ENCODE measurements at regions not wholly inside any gene's neighbourhood (a gene's known extent, or its start where the extent isn't known, plus 50 kb on each side); places are given as distances from the start of the nearest gene placed in this dataset.

- H3K9me3 ChIP-seq: no peaks in the 10 kb centered on the region
- H3K27ac ChIP-seq: no peak overlapping the region
- H3K4me3 ChIP-seq: no peak overlapping the region
- ATAC-seq: no peak
- H3K36me3 ChIP-seq: no peaks in the 10 kb centered on the region
- no peak for TF ChIP-seq POLR2A (IDR thresholded peaks at IDR 0.05)
- TF ChIP-seq, protein P1, sequence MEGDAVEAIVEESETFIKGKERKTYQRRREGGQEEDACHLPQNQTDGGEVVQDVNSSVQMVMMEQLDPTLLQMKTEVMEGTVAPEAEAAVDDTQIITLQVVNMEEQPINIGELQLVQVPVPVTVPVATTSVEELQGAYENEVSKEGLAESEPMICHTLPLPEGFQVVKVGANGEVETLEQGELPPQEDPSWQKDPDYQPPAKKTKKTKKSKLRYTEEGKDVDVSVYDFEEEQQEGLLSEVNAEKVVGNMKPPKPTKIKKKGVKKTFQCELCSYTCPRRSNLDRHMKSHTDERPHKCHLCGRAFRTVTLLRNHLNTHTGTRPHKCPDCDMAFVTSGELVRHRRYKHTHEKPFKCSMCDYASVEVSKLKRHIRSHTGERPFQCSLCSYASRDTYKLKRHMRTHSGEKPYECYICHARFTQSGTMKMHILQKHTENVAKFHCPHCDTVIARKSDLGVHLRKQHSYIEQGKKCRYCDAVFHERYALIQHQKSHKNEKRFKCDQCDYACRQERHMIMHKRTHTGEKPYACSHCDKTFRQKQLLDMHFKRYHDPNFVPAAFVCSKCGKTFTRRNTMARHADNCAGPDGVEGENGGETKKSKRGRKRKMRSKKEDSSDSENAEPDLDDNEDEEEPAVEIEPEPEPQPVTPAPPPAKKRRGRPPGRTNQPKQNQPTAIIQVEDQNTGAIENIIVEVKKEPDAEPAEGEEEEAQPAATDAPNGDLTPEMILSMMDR (IDR thresholded peaks at IDR 0.05 in 4 of 5, conservative IDR thresholded peaks at IDR 0.05 in 1 of 5): no peak
- DNase-seq: no peak
- H3K27me3 ChIP-seq: no peaks in the 10 kb centered on the region
- intact Hi-C loops (cut with DNase I; ENCODE audit: low total_unique reads) (no loop called here), in situ Hi-C loops (cut with MboI; ENCODE audit: low sequenced_read_pairs in 4 of 4) (no loop called here)
- H3K4me1 ChIP-seq: peaks cover 0 to 6% of the 10 kb centered on the region in 2 donors
These were observed 881.5 kb upstream of the SLC35B3 start for GRCh38 chr6:9316831-9317230.

DNA sequence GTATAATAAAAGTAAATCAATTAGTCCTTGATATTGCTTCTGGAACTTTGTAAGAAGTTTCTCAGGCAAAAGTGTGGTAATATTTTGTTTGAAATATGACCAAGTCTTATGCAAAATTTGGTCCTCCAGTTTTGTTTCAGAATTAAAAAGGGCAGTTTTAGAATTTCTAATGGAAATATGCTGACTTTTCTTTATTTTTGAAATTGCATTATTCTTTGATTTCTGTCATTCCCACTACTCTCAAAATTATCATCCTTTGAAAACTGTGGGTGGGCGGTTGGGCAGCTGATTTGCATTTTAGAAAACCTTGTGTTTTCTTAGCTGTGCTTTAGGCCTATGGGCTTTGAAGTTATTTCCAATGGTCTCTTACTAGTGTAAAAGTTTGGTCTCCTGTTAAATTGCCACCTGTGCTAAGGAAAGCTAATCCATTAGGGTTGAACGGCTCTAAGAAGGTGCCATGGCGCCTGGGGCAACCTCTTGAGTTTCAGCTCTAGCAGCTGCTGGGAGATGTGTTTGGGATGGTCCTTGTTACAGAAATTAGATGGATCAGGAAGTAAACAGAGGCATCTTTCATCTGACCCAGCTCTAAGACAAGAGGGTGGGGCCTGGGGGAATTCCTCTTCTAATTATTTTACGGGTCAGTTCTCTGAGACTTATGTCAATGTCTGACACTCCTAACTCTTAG is 880.8 kb upstream of the SLC35B3 start:
- Histone ChIP-seq H3K27me3 (no peaks in the 10 kb centered on the region), H3K9me3 (no peaks in the 10 kb centered on the region), H3K27ac (no peak overlapping the region), H3K4me3 (no peak overlapping the region), H3K36me3 (no peaks in the 10 kb centered on the region), H3K4me1 (peaks cover 0 to 6% of the 10 kb centered on the region in 2 donors)
- TF ChIP-seq, protein P1 (IDR thresholded peaks at IDR 0.05 in 4 of 5, conservative IDR thresholded peaks at IDR 0.05 in 1 of 5): no peak
- TF ChIP-seq POLR2A (IDR thresholded peaks at IDR 0.05): no peak
- intact Hi-C loops (cut with DNase I; ENCODE audit: low total_unique reads): no loop called here
- ATAC-seq (no peak), DNase-seq (no peak)
- in situ Hi-C loops (cut with MboI; ENCODE audit: low sequenced_read_pairs in 4 of 4): no loop called here

DNA sequence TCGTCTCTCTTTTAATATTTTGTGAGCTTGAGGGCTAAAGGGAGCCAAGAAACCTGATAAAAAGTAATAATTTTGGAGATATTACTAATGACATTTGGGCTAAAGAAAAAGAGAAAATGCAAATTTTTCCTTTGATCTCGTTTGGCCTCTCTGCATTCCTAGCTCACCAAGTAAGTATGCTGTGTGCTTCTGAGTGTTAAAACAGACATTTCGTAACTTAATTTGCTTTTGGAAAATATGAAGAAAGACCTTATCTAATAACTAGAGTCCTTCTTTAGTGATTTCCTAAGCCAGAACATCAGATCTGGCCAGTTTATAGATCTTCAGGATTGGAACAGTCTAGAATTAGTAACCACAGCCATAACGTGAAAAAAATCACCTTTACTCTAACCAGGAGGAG is 872.9 kb upstream of the SLC35B3 start:
- in situ Hi-C loops (cut with MboI; ENCODE audit: low sequenced_read_pairs in 4 of 4) (no loop called here), intact Hi-C loops (cut with DNase I; ENCODE audit: low total_unique reads) (no loop called here)
- H3K4me1 ChIP-seq: peaks cover 0 to 3% of the 10 kb centered on the region in 2 donors
- no peaks in the 10 kb centered on the region for H3K36me3 ChIP-seq
- ATAC-seq (no peak), DNase-seq (no peak)
- no peaks in the 10 kb centered on the region for H3K27me3 ChIP-seq
- TF ChIP-seq POLR2A (IDR thresholded peaks at IDR 0.05): no peak
- TF ChIP-seq, protein P1 (IDR thresholded peaks at IDR 0.05 in 4 of 5, conservative IDR thresholded peaks at IDR 0.05 in 1 of 5): no peak
- H3K9me3 ChIP-seq: no peaks in the 10 kb centered on the region
- H3K4me3 ChIP-seq: no peak overlapping the region
- H3K27ac ChIP-seq: no peak overlapping the region

GRCh38 chr6:9307786-9308185 is 872.4 kb upstream of the SLC35B3 start:
- intact Hi-C loops (cut with DNase I; ENCODE audit: low total_unique reads): no loop called here
- TF ChIP-seq, protein P1 (IDR thresholded peaks at IDR 0.05 in 4 of 5, conservative IDR thresholded peaks at IDR 0.05 in 1 of 5): no peak
- TF ChIP-seq POLR2A (IDR thresholded peaks at IDR 0.05): no peak
- DNase-seq (no peak), ATAC-seq (no peak)
- no peaks in the 10 kb centered on the region for H3K27me3 ChIP-seq
- H3K36me3 ChIP-seq: no peaks in the 10 kb centered on the region
- no peak overlapping the region for H3K4me3 ChIP-seq
- in situ Hi-C loops (cut with MboI; ENCODE audit: low sequenced_read_pairs in 4 of 4): no loop called here
- H3K27ac ChIP-seq: no peak overlapping the region
- no peaks in the 10 kb centered on the region for H3K9me3 ChIP-seq
- no peaks in the 10 kb centered on the region for H3K4me1 ChIP-seq

GRCh38 chr6:9307187-9307586 is 871.8 kb upstream of the SLC35B3 start:
- TF ChIP-seq POLR2A (IDR thresholded peaks at IDR 0.05): no peak
- TF ChIP-seq, protein P1 (IDR thresholded peaks at IDR 0.05 in 4 of 5, conservative IDR thresholded peaks at IDR 0.05 in 1 of 5): no peak
- no peaks in the 10 kb centered on the region for H3K27me3 ChIP-seq
- H3K27ac ChIP-seq: no peak overlapping the region
- ATAC-seq: no peak
- no peak for DNase-seq
- in situ Hi-C loops (cut with MboI; ENCODE audit: low sequenced_read_pairs in 4 of 4) (no loop called here), intact Hi-C loops (cut with DNase I; ENCODE audit: low total_unique reads) (no loop called here)
- no peaks in the 10 kb centered on the region for H3K9me3 ChIP-seq
- H3K4me1 ChIP-seq: no peaks in the 10 kb centered on the region
- H3K4me3 ChIP-seq: no peak overlapping the region
- no peaks in the 10 kb centered on the region for H3K36me3 ChIP-seq

Measured in gastrocnemius medialis (tissue), 4 donors.